Nephron (organoid): ENCODE measurements at regions not wholly inside any gene's neighbourhood (a gene's known extent, or its start where the extent isn't known, plus 50 kb on each side); places are given as distances from the start of the nearest gene placed in this dataset.

Source experiments
- H3K27ac Mint-ChIP-seq, 3 experiments: 2 replicates each; pipeline ENCODE4 v1.8.0; 2020; ENCODE audit warnings: mixed read lengths in 3 of 3, mild to moderate bottlenecking in 2 of 3, moderate library complexity in 1 of 3
- H3K27me3 Mint-ChIP-seq: 2 replicates; pipeline ENCODE4 v1.8.0; 2021; ENCODE audit warnings: low read depth, mild to moderate bottlenecking, moderate library complexity, mixed read lengths
- H3K36me3 Mint-ChIP-seq: 2 replicates; pipeline ENCODE4 v1.8.0; 2020; ENCODE audit warnings: low read depth, mixed read lengths
- H3K4me1 Mint-ChIP-seq: 2 replicates; pipeline ENCODE4 v1.8.0; 2020; ENCODE audit warnings: mixed read lengths
- H3K4me3 Mint-ChIP-seq, 3 experiments: 2 replicates each; pipeline ENCODE4 v1.8.0; 2020; ENCODE audit warnings: mild to moderate bottlenecking in 3 of 3, mixed read lengths in 3 of 3, moderate library complexity in 2 of 3
- H3K9me3 Mint-ChIP-seq: 2 replicates; pipeline ENCODE4 v1.8.0; 2020; ENCODE audit warnings: mixed read lengths
- CTCF ChIP-seq, 3 experiments: fragments of 200-600 bp; sonication (generic); IDR thresholded peaks; one replicate each; pipeline ENCODE4 v1.5.0; 2021; ENCODE audit warnings: antibody characterized with exemption in 3 of 3; ENCODE audit not compliant: unreplicated experiment in 3 of 3

GRCh38 chr10:132471125-132471451, 66.5 kb upstream of the INPP5A start:
- no peak for TF ChIP-seq CTCF (IDR thresholded peaks at IDR 0.05; ENCODE audit: unreplicated experiment in 3 of 3)

GRCh38 chr10:132471484-132471883, 66.1 kb upstream of the INPP5A start:
- H3K36me3 Mint-ChIP-seq = peaks cover 7% of the 10 kb centered on the region
- H3K4me3 Mint-ChIP-seq = no peak overlapping the region
- H3K9me3 Mint-ChIP-seq = peaks cover 16% of the 10 kb centered on the region
- peaks cover 19% of the 10 kb centered on the region for H3K4me1 Mint-ChIP-seq
- H3K27me3 Mint-ChIP-seq = peaks cover 7% of the 10 kb centered on the region
- no peak overlapping the region for H3K27ac Mint-ChIP-seq
- TF ChIP-seq CTCF (IDR thresholded peaks at IDR 0.05; ENCODE audit: unreplicated experiment in 3 of 3) = no peak

More at GRCh38 chr10:132471125-132471451, 66.5 kb upstream of the INPP5A start:
- no peak overlapping the region for H3K4me3 Mint-ChIP-seq
- H3K27ac Mint-ChIP-seq = peak overlapping the region in 1 of 3 experiments; percentile 57
- H3K4me1 Mint-ChIP-seq = peaks cover 19% of the 10 kb centered on the region
- peaks cover 7% of the 10 kb centered on the region for H3K36me3 Mint-ChIP-seq
- H3K9me3 Mint-ChIP-seq = peaks cover 16% of the 10 kb centered on the region
- H3K27me3 Mint-ChIP-seq = peaks cover 7% of the 10 kb centered on the region

GRCh38 chr10:132475086-132475485, 62.5 kb upstream of the INPP5A start:
- H3K36me3 Mint-ChIP-seq = peaks cover 7% of the 10 kb centered on the region
- peaks cover 13% of the 10 kb centered on the region for H3K27me3 Mint-ChIP-seq
- no peak for TF ChIP-seq CTCF (IDR thresholded peaks at IDR 0.05; ENCODE audit: unreplicated experiment in 3 of 3)
- H3K4me1 Mint-ChIP-seq = peaks cover 17% of the 10 kb centered on the region
- no peak overlapping the region for H3K27ac Mint-ChIP-seq
- no peak overlapping the region for H3K4me3 Mint-ChIP-seq
- H3K9me3 Mint-ChIP-seq = peaks cover 16% of the 10 kb centered on the region

GRCh38 chr10:132476146-132477065, 61.2 kb upstream of the INPP5A start:
- Mint-ChIP-seq H3K27me3 (peaks cover 14% of the 10 kb centered on the region), H3K27ac (no peak overlapping the region), H3K4me3 (no peak overlapping the region), H3K9me3 (peaks cover 9% of the 10 kb centered on the region), H3K36me3 (peaks cover 3% of the 10 kb centered on the region), H3K4me1 (peaks cover 19% of the 10 kb centered on the region)
- no peak for TF ChIP-seq CTCF (IDR thresholded peaks at IDR 0.05; ENCODE audit: unreplicated experiment in 3 of 3)

DNA sequence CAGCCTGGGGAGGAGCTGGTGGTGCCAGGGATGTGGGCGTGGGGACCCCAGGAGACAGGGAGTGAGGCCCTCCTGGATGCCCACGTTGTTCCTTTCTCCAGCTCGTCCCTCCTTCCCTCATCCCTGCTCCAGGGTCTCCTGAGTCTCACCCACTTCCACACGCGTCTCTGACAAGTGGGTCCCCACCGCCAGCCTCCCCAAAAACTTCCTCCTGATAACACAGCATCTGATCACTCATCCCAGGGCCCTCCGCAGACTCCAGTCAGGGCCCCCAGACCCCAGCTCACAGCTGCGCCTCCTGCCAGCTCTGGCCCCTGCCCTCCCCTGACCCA, 60.6 kb upstream of the INPP5A start:
- Mint-ChIP-seq H3K27me3 (peaks cover 12% of the 10 kb centered on the region), H3K4me3 (no peak overlapping the region), H3K27ac (no peak overlapping the region), H3K9me3 (peaks cover 6% of the 10 kb centered on the region), H3K36me3 (no peaks in the 10 kb centered on the region), H3K4me1 (peaks cover 24% of the 10 kb centered on the region)
- TF ChIP-seq CTCF (IDR thresholded peaks at IDR 0.05; ENCODE audit: unreplicated experiment in 3 of 3) = no peak
